ENCODE measurements at regions not wholly inside any gene's neighbourhood (a gene's known extent, or its start where the extent isn't known, plus 50 kb on each side); places are given as distances from the start of the nearest gene placed in this dataset.

- DNase-seq, result no peak
These were observed 51.3 kb upstream of the FREM1 start for GRCh38 chr9:14961372-14962068.

DNA sequence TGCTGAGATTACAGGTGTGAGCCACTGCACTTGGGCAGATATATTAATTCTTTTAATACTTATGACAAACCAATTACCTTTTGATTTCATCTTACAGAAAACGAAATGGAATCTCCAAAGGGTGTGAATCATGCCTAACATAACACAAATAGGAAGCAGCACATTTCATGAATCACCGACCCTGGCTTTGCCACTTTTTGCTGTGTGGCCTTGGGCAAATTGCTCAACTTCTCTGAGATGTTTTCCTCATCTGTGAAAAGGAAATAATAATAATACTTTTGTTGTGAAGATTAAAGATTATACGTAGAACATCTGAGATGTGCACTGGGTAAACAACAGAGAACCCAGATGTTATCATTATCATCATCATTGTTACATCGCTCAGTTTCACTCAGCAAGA is 50.7 kb upstream of the FREM1 start:
- DNase-seq, result no peak

All from NCI-H510A (cell line).